Stimulated activated CD4-positive, alpha-beta T cell treated with anti-CD3 and anti-CD28 coated beads, Interleukin-1b, Interleukin-23, amount 100 ng/mL, for 24 hours (primary cell): ENCODE measurements at regions not wholly inside any gene's neighbourhood (a gene's known extent, or its start where the extent isn't known, plus 50 kb on each side); places are given as distances from the start of the nearest gene placed in this dataset.
"Not testable (repeated sequence)": the region's sequence is repeated elsewhere in the genome, so short reads cannot be mapped to it uniquely, and the experiment has no call there.

Source experiments
- DNase-seq, 4 experiments: peaks; one replicate each; pipeline ENCODE4 v3.0.0-alpha.2; 2020; ENCODE audit warnings: low read depth in 4 of 4, low spot score in 1 of 4

GRCh38 chr12:9313479-9313878, 105.3 kb upstream of the PZP start:
- DNase-seq = not testable (repeated sequence)

DNA sequence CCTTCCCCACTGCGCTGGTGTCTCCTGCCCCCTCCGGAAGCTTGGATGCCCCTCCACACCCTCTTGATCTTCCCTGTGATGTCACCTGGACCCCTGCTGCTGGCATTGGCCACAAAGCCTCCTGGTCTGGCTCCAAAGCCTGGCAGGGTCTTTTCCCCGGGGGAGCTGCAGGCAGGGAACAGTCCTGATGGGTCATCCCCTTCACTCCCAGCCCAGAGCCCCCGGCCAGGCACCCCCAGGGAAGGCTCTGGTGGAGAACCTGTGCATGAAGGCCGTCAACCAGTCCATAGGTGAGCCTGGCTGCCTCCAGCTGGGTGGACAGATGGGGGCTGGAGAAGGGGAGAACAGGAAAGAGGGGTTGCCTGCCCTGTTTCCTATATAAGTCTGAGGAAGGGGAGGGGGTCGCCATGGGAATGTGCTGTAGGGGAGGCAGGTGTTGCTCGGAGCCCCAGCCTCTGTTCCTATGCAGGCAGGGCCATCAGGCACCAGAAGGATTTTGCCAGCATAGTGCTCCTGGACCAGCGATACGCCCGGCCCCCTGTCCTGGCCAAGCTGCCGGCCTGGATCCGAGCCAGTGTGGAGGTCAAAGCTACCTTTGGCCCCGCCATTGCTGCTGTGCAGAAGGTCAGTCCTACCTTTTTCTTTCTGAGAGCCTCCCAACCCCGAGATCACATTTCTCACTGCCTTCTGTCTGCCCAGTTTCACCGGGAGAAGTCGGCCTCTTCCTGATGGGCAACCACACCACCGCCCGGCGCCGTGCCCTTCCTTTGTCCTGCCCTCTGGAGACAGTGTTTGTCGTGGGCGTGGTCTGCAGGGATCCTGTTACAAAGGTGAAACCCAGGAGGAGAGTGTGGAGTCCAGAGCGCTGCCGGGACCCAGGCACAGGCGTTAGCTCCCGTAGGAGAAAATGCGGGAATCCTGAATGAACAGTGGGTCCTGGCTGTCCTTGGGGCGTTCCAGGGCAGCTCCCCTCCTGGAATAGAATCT, 104.5 kb upstream of the PZP start:
- not testable (repeated sequence) for DNase-seq

- DNase-seq = not testable (repeated sequence)
These were observed 103.3 kb upstream of the PZP start for GRCh38 chr12:9311454-9311853.

GRCh38 chr12:9310645-9311044, 102.5 kb upstream of the PZP start:
- not testable (repeated sequence) for DNase-seq

DNA sequence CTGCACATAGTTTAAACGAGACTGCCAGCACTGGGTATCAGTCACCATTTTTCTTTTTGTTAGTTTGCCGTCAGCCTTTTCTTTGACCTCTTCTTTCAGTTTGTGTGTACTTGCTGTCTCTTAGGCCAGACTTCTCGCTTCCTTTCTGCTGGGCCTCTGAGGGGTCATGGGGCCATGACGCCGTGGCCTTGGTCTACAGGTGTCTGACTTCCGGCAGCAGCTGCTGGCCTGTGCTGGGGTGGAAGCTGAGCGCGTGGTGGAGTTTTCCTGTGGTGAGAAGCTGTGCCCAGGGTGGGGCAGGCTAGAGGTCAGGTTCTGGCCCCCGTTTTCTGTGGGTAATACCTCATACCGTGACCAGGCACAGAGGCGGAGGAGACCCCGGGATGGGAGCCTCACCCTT, 101.6 kb upstream of the PZP start:
- not testable (repeated sequence) for DNase-seq

GRCh38 chr12:9308745-9309144, 100.5 kb upstream of the PZP start:
- DNase-seq = not testable (repeated sequence)

- not testable (repeated sequence) for DNase-seq
These were observed 100.0 kb upstream of the PZP start for GRCh38 chr12:9308163-9308562.

DNA sequence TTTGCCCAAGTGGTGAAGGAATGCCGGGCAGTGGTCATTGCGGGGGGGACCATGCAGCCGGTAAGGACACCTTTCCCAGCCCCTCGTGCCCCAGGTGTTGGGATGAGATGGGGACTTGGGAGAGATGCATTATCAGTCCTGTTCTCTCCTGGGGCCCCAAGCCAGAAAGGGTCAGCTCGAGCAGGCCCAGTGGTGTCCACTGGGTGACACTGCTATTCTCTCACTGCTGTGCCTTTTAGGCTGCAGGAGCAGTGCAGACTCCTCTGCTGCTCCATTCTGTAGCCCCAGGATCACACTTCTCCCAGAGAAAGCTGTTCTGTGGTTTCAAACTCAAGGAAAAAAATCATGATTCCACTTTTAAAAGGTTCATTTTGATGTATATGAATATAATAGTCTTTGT, 99.1 kb upstream of the PZP start:
- not testable (repeated sequence) for DNase-seq

DNA sequence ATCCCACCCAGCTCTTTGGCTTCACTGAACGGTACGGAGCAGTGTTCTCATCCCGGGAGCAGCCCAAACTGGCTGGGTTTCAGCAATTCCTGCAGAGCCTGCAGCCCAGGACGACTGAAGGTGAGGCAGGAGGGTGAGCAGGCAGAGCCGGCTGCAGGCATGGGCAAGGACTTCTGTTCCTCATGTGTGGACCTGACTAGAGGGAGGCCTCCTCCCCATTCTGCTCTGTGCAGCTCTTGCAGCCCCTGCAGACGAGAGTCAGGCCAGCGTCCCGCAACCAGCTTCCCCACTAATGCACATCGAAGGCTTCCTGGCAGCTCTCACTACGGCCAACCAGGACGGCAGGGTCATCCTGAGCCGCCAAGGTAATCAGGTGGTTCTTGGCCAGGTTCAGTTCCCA, 97.8 kb upstream of the PZP start:
- DNase-seq = not testable (repeated sequence)

GRCh38 chr12:9304540-9304939, 96.3 kb upstream of the PZP start:
- not testable (repeated sequence) for DNase-seq

DNA sequence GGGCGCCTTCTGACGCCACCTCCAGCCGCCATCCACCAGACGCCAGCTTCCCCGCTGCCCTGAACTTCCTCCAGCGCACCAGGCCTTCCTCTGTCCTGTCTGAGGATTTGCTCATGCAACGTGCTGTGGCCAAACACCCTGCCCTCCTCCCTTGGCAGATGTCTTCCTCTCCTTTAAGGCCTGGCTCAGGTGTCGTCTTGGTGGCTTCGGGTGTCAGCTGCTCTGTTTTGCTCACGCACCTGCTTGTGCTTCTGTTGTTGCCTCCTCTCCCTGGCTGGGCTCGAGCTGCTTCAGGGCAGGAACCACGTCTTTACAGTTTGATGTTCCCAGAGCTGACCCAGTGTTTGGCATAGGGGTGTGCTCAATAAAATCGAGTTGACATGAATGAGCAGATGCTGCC, 87.7 kb upstream of the PZP start:
- DNase-seq = not testable (repeated sequence)

DNA sequence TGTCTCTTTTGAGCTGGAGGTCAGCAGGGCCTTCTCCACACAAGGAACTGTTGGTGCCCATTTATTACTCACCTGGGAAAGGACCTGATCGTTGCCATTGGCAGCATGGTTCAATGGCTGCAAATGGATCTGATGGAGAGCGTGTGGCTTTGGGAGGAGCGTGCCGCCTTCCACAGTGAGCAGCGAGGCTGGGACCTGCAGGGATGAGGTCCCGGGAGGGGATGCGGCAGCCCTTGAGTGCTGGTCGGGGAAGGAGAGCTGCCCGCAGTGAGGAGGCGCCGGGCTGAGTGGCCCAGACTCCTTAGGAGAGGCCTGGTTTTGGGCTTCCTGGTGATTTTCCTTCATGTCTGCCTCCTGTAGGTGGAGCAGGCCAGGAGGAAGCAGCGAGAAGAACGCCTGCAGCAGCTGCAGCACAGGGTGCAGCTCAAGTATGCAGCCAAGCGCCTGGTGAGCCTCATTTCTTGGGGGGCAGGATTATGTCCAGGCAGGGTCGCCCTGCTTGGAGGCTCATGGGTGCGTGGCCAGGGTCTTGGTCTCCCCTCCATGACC, 86.0 kb upstream of the PZP start:
- DNase-seq = not testable (repeated sequence)

- DNase-seq = not testable (repeated sequence)
These were observed 85.2 kb upstream of the PZP start for GRCh38 chr12:9293391-9293790.

DNA sequence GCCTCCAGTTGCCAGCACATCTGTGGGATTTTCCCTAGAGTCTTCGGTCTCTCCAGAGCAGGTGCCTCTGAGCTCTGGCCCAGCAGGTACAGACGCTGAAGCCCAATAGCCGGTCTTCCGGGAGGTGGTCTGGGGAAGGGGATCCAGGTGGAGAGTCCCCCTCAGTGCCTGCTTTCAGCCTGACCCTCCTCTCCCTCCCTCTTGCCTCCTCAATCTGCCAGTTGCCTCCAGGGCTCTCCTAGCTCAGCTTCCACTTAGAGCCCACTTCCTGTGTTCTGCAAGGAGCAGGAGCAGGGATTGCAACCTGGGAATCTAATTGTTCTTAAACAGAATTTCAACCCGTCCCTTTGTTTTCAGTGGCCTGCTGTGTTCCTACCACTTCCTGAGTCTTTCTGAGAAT, 81.8 kb upstream of the PZP start:
- DNase-seq = not testable (repeated sequence)

DNA sequence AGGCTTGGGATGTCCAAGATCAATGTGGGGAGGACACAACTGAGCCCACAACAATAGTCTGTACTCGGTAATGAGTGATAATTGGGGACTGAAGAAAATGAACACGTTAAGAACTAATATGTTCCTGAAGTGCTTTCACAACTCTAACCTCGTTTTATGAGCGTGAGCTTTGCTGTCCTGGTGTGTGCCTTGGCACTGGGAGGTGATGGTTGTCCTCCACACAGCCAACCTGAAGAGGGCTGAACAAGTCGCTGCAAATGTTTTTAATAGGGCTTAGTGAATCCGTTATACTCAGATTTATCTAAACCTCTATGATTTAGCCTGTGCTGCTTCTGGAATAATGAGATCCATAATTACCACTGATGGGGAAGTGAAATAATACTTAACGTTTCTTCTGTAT, 76.5 kb upstream of the PZP start:
- not testable (repeated sequence) for DNase-seq

DNA sequence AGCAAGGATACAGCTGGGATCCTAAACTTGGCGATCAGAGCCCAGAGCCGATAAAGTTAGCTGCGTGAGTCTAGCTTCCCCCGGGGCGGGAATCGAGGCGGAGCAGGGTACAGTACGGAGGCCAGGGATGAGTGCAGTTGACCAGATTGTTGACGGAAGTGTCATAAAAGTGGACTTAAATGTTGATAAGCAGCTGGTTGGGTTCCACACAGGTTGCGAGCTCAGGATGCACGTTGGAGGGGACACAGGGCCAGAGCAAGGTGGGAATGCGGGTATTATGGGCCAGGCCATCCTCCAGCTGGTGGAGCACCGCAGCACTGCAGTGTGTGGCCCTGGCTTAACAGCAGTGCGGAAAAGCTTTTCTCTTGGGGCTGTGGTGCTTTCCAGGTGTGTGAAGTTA, 76.0 kb upstream of the PZP start:
- not testable (repeated sequence) for DNase-seq

DNA sequence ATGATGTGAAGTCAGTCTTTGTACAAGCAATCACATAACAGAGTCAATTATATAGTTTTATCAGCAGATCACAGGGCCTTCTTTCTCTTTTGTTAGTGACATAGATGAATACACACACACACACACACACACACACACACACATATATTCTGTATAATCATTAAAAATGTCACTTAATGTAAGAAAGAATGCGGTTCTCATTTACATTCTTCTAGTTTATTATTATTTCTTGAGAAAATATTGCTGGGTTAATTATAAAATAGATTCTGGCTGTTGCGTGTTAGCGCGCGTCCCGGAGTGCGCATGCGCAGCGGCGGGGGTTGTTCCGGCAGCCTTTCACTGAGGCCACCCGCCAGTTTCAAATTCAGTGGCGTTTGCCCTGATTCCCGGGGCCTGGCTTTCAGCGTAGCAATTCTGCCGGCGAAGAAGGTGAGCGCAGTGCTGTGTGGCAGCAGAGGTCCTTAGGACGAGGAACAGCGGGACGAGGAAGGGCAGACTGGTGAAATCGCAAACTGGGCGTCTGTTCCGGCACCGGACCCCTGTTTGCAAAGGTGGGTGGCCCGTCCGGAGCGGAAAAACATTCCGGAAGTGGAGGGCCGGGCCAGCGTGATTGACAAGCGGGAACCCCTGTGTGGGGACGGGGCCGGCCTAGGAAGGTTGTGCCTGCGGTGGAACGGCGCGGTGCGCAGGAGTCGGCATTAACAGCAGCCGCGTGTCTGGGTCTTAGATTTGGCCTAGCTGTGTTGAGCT, 75.3 kb upstream of the PZP start:
- DNase-seq = peak; percentile 42 to 75 (median 52)

DNA sequence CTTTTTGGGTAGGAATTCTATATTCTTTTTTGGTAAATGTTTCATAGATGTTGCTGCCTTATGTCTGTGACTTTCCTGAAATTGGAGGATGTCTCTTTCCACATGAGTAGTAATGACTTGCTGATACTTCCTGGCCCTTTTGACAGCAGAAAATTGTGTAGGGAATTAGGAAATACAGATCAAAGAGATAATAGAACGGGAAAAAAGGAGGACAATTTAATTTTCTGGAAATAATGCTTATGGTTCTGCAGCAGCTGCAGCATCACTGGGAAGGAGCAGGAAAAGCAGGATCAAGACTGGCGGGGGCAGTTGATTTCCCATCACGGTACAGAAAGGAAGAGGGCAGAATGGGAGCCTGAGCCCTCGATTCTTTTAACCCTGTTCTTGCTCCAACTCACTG, 68.8 kb upstream of the PZP start:
- no peak for DNase-seq

DNA sequence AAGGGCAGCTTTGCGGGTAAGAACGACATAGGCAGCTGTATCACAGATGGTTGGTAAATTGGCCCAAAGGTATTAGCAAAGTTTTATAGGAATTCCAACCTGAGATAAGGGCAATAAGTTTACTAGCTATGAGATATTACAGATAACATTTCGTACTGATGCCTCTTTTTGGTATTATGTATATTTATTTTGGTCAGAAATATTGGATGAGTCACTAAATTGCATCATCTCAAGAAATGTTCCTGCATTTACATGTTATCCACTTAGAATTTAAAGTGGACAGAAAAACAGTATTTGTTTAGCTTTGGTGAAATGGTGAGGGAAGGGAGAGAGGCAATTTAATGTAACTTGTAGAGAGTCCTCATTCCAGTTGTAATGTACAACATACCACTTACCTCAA, 65.1 kb upstream of the PZP start:
- no peak for DNase-seq

- DNase-seq = no peak
These were observed 63.7 kb upstream of the PZP start for GRCh38 chr12:9271875-9272274.

GRCh38 chr12:9264546-9264945, 56.4 kb upstream of the PZP start:
- DNase-seq = no peak

- no peak for DNase-seq
These were observed 52.7 kb upstream of the PZP start for GRCh38 chr12:9260931-9261330.
